ENCODE measurements at regions not wholly inside any gene's neighbourhood (a gene's known extent, or its start where the extent isn't known, plus 50 kb on each side); places are given as distances from the start of the nearest gene placed in this dataset.
A peak's percentile ranks its signal among the peaks of the same experiment; 100 is the strongest.

DNA sequence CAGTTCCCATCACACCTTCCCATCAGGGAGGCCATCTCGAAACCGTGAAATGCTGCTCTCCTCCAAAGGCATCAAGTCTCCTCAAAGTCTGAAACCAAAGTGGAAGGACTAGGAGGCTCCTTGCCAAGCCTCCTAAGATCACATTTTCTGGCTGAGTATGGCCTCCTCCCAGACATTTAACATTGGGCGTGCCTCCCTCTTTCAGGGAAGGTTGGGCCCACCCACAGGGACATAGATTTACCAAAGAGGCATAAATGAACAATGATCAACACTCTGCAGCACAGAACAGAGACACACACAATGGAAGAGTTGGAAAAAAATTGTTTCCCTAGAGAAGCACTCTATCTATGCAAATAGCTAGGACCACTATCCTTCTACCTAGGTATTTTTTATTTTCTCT is 381.8 kb downstream of the MAFB start:
- Histone ChIP-seq H4K91ac (replicated peaks; ENCODE audit: insufficient read length, low read length) (no peak overlapping the region), H2BK120ac (replicated peaks; ENCODE audit: low read depth, low read length) (no peak overlapping the region), H3K4me2 (ENCODE audit: insufficient read depth in 1 of 2, low read depth in 2 of 2, low read length in 2 of 2) (no peak overlapping the region), H3K79me1 (ENCODE audit: low read depth, low read length) (no peaks in the 10 kb centered on the region), H3K14ac (ENCODE audit: insufficient read length) (no peak overlapping the region), H3K27ac (ENCODE audit: low read depth, low read length) (no peak overlapping the region), H2BK5ac (ENCODE audit: low read depth, low read length) (no peak overlapping the region), H2AK5ac (ENCODE audit: low read depth, low read length) (no peak overlapping the region), H3K79me2 (ENCODE audit: control insufficient read depth in 1 of 2, insufficient read depth in 2 of 2, low read length in 2 of 2) (no peaks in the 10 kb centered on the region), H3K18ac (ENCODE audit: extremely low read depth, low read length) (no peak overlapping the region), H2BK20ac (ENCODE audit: low read length) (peak overlapping the region; percentile 1; the same call in 1 of the 2 replicates), H4K8ac (ENCODE audit: extremely low read depth, insufficient read depth, low read length) (no peak overlapping the region), H4K20me1 (replicated peaks in 1 of 2; ENCODE audit: control insufficient read depth in 1 of 2, insufficient read depth in 2 of 2, low read length in 2 of 2) (no peaks in the 10 kb centered on the region), H3K56ac (replicated peaks; ENCODE audit: insufficient read length, low read depth, low read length) (no peak overlapping the region), H2BK15ac (ENCODE audit: low read length) (no peak overlapping the region), H3K23me2 (ENCODE audit: low read depth, low read length) (no peaks in the 10 kb centered on the region), H3K4me3 (ENCODE audit: extremely low read depth in 1 of 4, insufficient read depth in 2 of 4, low read depth in 3 of 4, low read length in 4 of 4) (no peak overlapping the region), H3K36me3 (ENCODE audit: control insufficient read depth in 2 of 4, insufficient read depth in 4 of 4, low read length in 3 of 4) (no peaks in the 10 kb centered on the region), H3K9ac (replicated peaks in 1 of 4; ENCODE audit: extremely low read depth in 1 of 4, low read depth in 3 of 4, low read length in 3 of 4) (no peak overlapping the region), H4K5ac (ENCODE audit: insufficient read length, low read depth, low read length) (no peak overlapping the region), H2AFZ (ENCODE audit: low read length) (no peak overlapping the region), H3K9me3 (ENCODE audit: insufficient read depth in 2 of 2, low read depth in 1 of 2, low read length in 1 of 2) (no peaks in the 10 kb centered on the region), H3K23ac (ENCODE audit: insufficient read length) (no peak overlapping the region), H3K27me3 (replicated peaks in 1 of 4; ENCODE audit: control insufficient read depth in 3 of 4, extremely low read depth in 1 of 4, insufficient read depth in 3 of 4, low read length in 3 of 4) (no peaks in the 10 kb centered on the region; a peak in 2 of 7 replicates), H3K4me1 (replicated peaks in 1 of 4; ENCODE audit: control insufficient read depth in 3 of 4, insufficient read depth in 4 of 4, low read length in 3 of 4) (no peaks in the 10 kb centered on the region; a peak in 1 of 7 replicates), H3K4ac (replicated peaks; ENCODE audit: insufficient read length, low read depth, low read length) (no peak overlapping the region), H2BK12ac (ENCODE audit: low read depth, low read length) (no peak overlapping the region)
- FAIRE-seq (no peak), DNase-seq (ENCODE audit: low read depth in 1 of 2, low spot score in 2 of 2) (no peak)
- ChIA-PET CTCF (ENCODE audit: partially characterized antibody) (interaction anchor here (0.6 to 1.2 kb wide), 2 partner anchors 10 to 20 kb away, joined by 3 read pairs; no protein-coding TSS in a partner anchor), POLR2A (ENCODE audit: partially characterized antibody) (no interaction called here)
- WGBS, 2 experiments (ENCODE audit: extremely low coverage in 1 of 2, insufficient coverage in 1 of 2, insufficient read length in 1 of 2, insufficient replicate concordance in 2 of 2, low coverage in 1 of 2, low lambda C conversion rate in 2 of 2, missing lambda C conversion rate in 1 of 2), result 95% methylated on average over 3 of the region's 3 CpGs; no CpG with 5 or more reads in 1 of the 2 experiments
- TF ChIP-seq POU5F1 (IDR thresholded peaks at IDR 0.05; ENCODE audit: low read depth, low read length), result no peak
- TF ChIP-seq TAF1 (IDR thresholded peaks at IDR 0.05; ENCODE audit: low read depth, low read length), result no peak
- TF ChIP-seq, protein P1, sequence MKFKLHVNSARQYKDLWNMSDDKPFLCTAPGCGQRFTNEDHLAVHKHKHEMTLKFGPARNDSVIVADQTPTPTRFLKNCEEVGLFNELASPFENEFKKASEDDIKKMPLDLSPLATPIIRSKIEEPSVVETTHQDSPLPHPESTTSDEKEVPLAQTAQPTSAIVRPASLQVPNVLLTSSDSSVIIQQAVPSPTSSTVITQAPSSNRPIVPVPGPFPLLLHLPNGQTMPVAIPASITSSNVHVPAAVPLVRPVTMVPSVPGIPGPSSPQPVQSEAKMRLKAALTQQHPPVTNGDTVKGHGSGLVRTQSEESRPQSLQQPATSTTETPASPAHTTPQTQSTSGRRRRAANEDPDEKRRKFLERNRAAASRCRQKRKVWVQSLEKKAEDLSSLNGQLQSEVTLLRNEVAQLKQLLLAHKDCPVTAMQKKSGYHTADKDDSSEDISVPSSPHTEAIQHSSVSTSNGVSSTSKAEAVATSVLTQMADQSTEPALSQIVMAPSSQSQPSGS (IDR thresholded peaks at IDR 0.05; ENCODE audit: low read length), result no peak
- no peak for TF ChIP-seq GABPA (IDR thresholded peaks at IDR 0.05; ENCODE audit: borderline replicate concordance, insufficient read depth, low read length)
- no peak for TF ChIP-seq CREB1 (IDR thresholded peaks at IDR 0.05)
- no peak for TF ChIP-seq TCF12 (IDR thresholded peaks at IDR 0.05; ENCODE audit: low read depth, low read length)
